RPMI7951 (cell line): ENCODE measurements at regions not wholly inside any gene's neighbourhood (a gene's known extent, or its start where the extent isn't known, plus 50 kb on each side); places are given as distances from the start of the nearest gene placed in this dataset.

Source experiments
- DNase-seq: peaks from one replicate; pipeline ENCODE4 v3.0.0-alpha.2; 2012; ENCODE audit warnings: low read depth

DNA sequence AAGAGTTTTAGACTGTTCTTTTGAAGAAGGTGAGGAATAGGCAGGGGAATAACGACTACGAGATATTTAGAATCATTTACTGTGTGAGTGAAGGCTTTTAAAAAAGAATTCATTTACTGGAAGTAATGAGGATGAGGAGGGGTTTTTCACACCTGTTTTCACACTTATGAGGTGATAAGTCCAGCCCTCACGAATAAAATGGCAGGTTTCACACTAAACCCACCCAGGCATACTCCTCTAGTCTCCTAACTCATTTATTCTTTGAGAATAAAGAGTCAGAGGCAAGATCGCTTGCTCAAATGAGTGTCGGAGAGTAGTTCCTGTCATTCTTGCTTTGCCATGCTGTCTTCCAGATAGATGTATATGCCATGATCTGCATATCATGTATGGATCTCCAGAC lies 79.0 kb upstream of the ZEB2 start:
- no peak for DNase-seq

DNA sequence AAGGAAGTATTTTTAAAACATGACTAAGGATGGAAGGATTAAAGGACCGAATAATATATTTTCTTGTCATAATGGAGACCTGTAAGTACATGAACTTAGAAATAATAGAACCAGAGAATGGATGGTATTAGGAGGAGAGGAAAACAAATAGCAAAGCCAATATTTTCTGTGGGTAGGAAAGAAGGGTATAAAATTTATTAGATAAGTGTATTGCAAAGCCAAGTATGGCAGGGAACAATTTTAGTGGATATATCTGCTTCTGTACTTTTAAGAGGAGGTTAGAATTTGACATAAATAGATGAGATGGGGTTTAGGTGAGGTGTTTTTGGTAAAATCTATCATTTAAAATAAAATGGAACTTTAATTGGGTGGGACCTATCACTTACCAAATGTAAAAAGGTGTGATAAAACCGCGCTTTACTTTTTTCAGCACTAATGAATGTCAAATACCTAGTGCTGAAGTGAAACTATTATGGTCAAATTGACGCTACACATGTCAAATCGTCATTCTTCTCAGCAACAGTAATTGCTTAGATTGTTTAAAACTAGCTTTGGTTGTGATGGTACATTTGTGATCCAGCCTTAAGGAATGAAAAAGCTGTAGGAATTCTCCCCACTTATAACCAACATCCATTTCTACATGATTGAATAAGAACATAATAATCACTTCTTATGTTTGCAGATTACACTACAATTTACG lies 78.1 kb upstream of the ZEB2 start:
- no peak for DNase-seq

DNA sequence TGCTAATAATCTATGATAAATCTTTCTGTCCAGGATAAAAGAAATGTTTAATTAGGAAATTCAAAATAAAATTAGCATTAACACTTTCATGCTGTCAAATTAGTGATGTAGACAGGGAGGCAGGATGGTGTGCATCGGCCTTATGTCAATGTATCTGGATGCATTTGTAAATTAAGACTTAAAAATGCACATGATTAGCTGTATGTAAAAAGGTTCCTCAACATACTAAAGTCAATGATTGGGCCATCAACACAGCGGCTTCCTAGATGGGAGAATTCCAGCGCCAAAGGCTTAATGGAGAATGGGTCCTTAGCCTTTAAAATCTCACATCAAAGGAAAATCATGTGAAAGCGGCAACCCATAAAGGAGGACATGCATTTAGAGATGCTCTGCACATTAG lies 77.5 kb upstream of the ZEB2 start:
- DNase-seq = no peak

DNA sequence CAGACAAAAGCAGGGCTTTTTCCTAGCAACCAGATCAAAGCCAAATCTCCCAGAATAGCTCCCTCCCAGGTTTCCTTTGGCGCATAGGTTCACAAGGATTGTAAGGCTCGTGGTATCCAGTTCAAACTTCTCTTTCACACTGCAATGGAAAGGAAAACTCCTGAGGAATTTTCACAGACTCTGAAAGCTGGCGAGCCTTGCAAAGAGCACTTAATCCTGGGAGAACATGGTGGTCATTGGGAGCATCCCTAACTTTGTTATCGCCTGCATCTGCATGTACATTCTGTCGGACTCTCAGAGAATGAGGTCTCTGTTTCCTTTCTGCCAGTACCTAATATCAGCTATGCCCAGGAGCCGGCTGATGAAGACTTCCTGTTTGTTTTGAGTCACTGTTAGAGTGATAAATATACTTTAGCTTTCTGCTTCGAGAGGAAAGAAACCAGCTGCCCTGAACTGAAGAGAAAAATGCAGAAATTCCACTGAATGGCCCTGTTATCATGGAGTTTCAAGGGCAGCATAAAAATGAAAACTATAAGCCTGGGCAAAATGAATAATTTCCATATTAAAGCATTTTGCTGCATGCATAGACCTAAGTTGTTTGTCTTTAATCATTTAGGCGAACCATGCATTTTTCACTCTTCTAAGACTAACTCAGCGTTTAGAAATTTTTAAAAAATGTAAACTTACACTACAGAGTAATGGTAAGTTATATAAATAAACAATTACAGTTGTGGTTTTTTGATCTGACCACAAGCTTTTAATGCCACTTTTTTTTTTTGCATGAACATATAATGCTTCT lies 76.4 kb upstream of the ZEB2 start:
- DNase-seq = peak; percentile 69

DNA sequence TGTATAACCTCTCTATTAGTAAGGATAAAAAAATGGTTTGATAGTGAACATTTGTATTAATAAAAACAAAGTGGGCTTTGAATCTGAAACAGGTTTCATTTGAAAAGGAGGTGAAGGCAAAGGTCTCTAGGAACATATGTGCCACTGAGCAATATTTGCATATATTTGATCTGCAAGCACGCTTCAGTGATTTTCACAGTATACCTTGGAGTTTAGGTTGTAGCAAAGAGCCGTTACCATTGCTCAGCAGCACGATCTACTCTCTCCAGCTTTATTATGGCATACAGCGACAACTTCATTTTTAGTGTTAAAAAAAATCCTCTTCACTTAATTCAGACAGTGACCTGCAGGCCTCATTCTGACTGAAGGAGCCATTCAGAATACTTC lies 75.8 kb upstream of the ZEB2 start:
- DNase-seq = no peak

DNA sequence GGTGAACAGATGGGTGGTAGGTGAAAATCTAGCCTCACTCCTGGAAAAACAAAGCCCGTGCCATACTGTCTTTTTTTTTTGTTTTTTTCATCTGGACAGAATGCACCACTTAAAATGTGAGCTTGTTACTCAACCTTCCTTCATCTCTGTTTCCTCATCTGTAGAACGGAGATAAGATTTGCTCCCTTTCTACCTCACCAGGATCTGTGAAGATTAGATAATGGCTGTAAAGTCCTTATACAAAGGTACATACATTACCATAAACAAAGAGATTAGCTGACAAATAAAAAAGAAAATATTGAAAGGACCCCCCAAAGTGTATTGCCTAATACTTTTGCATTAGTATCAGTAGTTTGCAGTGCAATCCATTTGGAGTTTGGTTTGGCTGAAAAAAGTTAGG lies 75.4 kb upstream of the ZEB2 start:
- no peak for DNase-seq

DNA sequence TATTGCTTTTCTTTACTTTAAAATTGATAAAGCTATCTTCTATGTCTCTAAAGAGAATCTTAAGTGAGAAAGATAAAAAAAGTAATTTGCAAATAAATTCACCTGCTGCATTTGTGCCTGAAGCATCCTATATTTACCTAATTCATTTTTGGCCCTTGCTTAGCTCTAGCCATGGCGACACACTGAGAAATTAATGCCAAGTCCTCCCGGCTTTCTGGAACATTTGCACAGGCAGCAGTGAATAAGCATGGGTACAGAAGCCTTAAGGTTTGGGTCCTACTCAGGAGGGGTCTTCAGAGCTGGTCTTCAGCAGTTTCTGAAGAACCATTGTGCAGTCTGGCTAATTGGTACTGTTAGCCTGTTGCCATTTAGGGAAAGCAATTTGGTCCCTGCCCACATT lies 73.9 kb upstream of the ZEB2 start:
- DNase-seq = no peak

DNA sequence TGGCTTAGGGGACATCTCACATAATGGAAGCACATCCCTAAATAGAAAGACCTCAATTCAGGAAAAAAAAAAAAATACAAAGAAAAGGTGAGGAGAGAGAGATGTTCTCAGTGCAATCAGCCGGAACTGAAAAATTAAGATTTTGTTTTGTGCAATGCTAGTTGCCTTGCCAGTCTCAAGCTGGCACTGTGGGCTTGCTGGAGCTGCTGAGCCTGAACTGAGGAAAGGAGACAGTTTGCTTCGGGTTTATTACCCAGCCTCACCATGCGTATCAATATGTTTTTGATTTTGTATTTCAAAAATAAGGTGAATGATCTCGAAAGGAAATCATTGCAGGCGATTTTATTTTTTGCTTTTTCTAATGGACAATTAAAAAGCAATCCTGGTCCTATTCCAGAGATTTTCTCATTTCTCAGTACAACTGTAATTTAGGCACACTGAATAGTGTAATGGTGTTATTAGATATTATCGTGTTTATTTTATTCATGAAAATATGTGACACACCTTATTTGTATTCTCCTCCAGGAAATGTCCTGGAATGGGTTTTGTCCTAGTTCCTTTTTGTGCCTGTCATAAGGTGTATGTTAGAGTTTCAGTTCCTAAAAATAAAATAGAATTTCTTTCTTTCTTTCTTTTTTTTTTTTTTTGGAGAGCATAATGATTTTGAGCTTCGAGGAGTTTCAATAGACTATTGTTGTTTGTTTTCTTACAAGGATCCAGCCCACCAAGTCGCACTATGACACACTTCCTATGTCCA lies 72.8 kb upstream of the ZEB2 start:
- DNase-seq = no peak

DNA sequence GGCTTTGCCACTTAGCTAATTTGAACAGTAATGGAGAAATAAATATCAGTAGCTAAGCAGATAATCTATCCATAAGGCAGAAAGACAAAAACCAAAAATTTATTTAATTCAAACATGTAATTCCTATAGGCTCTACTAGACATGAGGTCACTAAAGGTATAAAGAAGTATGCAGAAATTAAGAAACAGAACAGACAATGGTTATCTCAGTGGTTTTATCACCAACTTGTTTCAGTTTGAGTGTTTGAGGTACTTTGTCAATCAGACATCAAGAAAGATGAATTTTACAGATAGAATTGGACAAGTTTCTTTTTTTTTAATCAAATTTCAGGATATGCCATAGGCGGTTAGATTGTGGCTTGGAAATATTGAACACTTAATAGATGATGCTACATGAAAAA lies 67.4 kb upstream of the ZEB2 start:
- no peak for DNase-seq

DNA sequence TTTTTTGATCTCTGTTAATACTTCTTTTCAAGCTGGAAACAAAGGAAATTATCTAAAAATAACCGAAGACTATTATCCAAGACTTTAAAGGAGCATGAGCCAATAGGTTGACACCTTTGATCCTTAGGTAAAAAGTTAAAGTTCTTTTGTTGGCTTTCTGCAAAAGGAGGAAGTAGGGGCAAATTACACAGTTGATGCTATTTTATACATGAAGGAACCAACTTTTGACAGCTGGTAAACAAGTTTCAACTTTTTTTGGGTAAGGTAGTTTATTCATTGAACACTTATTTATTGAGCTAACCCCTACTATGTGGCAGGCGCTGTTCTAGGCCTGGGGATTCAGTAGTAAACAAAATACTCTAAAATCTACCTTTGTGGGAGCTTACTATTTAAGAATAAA lies 66.6 kb upstream of the ZEB2 start:
- no peak for DNase-seq

DNA sequence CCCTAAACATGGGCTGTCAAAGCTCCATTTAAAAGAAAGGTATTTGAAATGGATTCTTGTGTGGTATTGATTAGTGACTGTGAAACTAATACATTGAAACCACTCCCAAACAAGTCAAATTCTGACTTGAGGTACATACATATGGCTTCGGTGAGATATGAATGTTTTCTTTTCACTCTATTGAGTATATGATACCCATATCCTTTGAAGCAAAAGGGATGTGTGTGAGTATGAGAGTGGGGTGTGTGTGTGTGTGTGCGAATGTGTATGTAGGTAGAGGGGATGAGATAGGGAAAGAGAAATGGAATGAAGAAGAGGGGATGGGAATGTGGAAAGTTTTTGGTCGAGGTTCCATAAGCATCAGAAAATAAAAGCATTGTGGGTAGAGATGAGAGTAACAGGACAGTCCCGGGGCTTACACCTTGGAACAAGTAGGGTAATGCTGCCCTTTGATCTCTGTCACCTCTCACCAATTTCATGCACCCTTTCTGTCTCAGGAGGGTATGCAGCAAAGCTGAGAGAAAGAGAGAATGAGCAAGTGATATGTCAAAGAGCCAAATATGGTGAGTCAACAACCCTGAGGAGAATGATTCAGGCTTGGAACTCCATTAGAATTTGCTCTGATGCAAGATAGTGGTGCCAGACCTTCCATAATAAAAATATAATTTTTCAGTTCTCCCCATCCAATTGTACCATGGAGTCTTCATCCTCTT lies 64.0 kb upstream of the ZEB2 start:
- peak; percentile 78 for DNase-seq

DNA sequence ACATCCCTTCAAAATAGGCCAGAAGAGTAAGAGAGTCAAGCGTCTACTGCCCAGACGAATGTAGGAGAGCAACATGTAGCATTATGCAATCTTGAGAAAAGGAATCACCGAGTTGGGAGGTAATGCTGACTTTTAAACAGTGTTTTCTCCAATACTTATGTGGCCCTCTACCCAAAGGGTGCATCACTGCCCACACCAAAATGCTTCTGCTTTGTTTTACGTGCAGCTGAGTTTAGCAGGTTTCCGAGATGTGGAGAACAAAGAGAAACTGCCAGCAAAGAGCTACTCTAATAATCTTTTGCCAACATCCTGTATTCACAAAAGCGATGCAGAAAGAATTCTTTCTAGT lies 63.4 kb upstream of the ZEB2 start:
- no peak for DNase-seq

DNA sequence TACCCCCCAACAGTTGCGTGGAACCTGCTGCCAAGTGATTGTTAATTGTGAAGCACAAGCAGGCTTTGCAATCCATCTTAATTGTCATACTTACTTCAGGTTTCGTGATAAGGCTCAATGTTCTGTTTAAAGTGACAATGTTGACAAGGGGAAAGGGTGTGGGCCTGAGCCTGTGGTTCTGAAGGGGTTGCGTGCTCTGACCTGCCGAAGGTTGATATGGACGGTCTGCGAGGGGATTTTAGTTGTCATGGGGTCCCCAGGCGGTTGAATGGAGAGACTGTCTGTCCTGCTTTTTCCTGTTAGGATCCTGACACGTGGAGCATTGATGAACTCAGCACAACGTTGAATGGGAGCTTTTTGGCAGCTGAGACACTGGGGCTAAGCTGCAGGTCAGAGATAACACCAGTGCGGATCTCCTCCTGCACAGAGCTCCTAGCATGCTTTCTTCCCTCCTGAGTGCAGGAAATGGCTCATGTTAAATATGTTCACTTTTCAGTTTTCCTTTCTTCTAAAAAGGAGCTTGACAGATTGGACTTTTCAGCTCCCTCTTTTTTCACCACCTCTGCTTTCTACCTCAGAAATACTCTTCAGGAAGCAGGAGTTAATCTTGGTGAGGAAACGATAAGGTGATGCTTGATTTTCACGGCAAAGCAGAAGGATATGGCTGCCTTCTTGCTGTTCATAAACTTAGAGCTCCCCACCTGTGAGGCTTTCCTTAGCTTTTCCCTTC lies 62.9 kb upstream of the ZEB2 start:
- no peak for DNase-seq

DNA sequence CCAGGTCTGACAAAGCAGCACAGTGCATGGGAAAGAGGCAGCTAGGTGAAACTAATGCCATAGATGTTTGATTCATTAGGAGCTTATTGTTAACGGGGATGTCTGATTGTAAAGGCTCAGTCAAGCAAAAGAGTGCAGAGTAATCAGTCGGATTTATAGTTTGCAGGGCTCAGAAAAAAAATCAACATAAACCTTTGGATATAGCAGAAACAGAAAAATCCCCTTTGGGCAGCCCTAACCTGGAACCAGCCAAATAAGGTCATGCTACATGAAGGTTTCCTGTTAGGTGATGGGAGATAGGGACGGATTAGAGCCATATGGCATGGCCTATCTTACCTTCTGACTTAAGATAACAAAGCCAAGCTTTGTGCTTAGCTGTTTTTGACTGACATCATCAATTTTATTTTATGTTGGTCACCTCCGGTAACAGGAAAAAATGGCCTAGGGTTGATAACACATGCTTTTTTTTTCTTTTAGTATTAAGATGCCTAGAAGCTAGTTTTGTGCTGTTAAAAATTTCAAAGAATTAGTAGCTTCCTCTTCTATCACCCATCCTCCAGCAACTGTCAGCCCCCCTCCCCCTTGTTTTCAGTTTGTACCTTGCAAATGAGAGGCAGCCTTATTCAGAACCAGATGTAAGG lies 60.7 kb upstream of the ZEB2 start:
- no peak for DNase-seq

DNA sequence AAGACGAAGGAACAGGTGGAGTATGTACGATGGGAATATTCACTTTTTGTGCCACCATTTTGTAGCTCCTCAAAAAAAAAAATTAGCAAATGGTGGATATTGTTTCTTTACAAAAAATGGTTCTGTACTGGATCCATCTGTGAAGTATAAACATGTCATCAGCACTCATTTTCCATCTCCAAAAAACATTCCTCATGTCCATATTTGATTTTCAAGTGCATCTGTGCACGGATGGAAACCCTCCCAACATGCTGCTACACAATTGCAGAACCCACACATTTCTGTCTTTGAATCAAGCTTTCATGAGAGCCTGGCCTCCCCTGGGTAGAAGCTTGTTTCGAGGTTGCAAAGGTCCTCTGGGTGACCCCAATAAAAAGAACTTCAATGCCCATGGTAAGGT lies 59.6 kb upstream of the ZEB2 start:
- no peak for DNase-seq

DNA sequence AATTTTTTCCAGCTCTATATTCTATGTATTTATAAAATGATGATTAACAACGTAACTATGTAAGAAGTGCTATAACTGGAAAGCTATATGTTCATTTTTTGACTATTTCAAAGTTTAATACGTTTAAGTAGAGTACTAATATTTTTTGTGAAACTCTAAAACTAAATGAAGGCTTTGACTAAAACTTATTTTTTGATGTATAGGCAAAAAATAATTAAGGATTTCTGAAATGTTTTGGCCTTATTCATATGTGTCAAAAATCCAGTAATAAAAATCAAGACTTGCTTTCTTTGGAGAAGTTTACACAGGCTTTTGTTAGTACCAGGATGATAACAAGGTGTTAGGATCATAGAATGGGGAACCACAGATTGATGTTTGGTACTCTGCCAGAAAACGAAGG lies 58.2 kb upstream of the ZEB2 start:
- DNase-seq = no peak

DNA sequence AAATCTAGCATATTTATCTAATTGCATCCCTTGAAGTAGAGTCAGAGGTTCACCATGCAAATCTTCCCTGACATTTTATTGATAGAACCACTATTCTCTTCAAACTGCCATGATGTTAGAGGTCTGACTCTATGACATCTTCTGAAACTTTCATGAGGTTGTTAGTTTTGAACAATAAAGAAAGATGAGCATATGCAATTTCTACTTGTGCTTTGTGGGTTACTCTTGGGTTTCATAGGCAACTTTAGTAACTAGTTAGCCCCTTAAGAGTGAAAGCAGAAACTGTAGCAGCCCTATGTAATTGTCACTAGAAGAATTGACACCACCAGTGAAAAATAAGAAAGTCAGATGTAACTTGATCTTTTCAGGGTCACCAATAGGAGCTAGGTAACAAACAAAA lies 53.1 kb upstream of the ZEB2 start:
- DNase-seq = no peak

DNA sequence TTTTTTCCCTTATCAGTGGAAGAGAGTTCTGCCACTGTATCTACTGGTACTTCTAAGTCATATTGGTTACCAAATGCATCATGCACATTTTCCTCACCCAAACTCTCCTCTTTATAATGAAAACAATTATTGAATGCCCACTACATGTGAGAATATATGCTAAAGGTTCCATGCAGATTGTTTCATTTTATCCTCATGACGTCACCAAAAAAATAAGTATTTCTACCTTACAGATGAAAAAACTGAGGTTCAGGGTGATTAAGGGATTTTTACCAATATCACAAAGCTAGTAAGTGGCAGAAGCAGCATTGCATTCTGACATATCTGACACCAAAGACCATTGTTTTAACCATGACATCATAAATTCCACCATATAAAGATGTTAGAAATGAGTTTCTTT lies 51.9 kb upstream of the ZEB2 start:
- DNase-seq = no peak

DNA sequence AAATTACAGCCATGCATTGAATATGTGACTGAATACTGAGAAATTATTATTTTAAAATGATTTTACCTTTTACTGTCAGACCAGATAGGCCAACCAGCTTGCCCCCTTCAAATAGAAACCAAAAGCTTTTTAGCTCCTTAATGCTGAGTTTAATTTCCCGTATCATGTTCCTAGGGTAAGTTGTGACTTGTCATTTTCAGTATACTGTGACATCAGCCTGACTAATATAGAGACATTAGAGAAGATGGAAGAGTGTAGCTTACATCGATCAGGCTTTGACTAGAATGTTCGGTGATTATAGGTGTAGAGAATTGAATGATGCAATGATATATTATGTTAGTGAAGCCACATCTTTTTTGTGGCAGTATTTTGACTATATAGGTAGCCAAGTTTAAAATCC lies 50.6 kb upstream of the ZEB2 start:
- DNase-seq = no peak
